ENCODE measurements at regions not wholly inside any gene's neighbourhood (a gene's known extent, or its start where the extent isn't known, plus 50 kb on each side); places are given as distances from the start of the nearest gene placed in this dataset.

- in situ Hi-C loops (cut with MboI; ENCODE audit: low sequenced_read_pairs) (no loop called here), intact Hi-C loops (cut with micrococcal nuclease) (no loop called here), dilution Hi-C loops (cut with HindIII; ENCODE audit: low sequenced_read_pairs, unreplicated experiment) (no loop called here)
- Histone ChIP-seq H3K4me1 (ENCODE audit: control insufficient read depth, insufficient read depth, low read length) (no peaks in the 10 kb centered on the region), H2BK20ac (ENCODE audit: low read depth, low read length) (no peak overlapping the region), H3K27ac (ENCODE audit: insufficient read depth, low read length) (no peak overlapping the region), H4K91ac (ENCODE audit: insufficient read depth, low read depth, low read length) (no peak overlapping the region), H3K9ac (ENCODE audit: low read depth, low read length) (no peak overlapping the region), H3K79me1 (ENCODE audit: low read depth in 1 of 2, low read length in 2 of 2) (no peaks in the 10 kb centered on the region), H3K4me3 (ENCODE audit: insufficient read depth, low read depth, low read length) (no peak overlapping the region), H3K4me2 (ENCODE audit: low read depth, low read length) (no peak overlapping the region), H3K4ac (ENCODE audit: low read depth, low read length) (no peak overlapping the region), H4K5ac (ENCODE audit: low read depth, low read length) (no peak overlapping the region), H3K18ac (ENCODE audit: low read depth, low read length) (no peak overlapping the region), H3K9me1 (ENCODE audit: insufficient read depth, low read length) (no peaks in the 10 kb centered on the region), H4K8ac (ENCODE audit: low read depth in 2 of 2, low read length in 2 of 2) (no peak overlapping the region), H2AFZ (replicated peaks; ENCODE audit: low read length, poor library complexity) (no peak overlapping the region), H2BK5ac (ENCODE audit: low read depth, low read length, poor library complexity, severe bottlenecking) (no peak overlapping the region), H2BK15ac (ENCODE audit: low read depth, low read length) (no peak overlapping the region), H3K56ac (ENCODE audit: extremely low read depth, insufficient read depth, low read length) (no peak overlapping the region), H2AK9ac (replicated peaks; ENCODE audit: low read depth, low read length, poor library complexity) (no peak overlapping the region), H3K27me3 (ENCODE audit: control insufficient read depth, insufficient read depth, low read length) (no peaks in the 10 kb centered on the region; the same call in 1 of the 2 replicates), H2BK120ac (ENCODE audit: low read depth, low read length) (no peak overlapping the region), H3K36me3 (ENCODE audit: control insufficient read depth, insufficient read depth, low read length) (no peaks in the 10 kb centered on the region), H2AK5ac (ENCODE audit: low read depth, low read length) (no peak overlapping the region), H3K9me3 (ENCODE audit: control insufficient read depth, insufficient read depth, low read length) (peaks cover 4% of the 10 kb centered on the region; the same call in 1 of the 2 replicates), H4K20me1 (ENCODE audit: insufficient read depth, low read length) (no peaks in the 10 kb centered on the region), H3K23ac (ENCODE audit: low read depth, low read length) (no peak overlapping the region), H3K14ac (replicated peaks; ENCODE audit: low read depth, low read length) (no peak overlapping the region)
- POLR2A ChIA-PET (ENCODE audit: unreplicated experiment): no interaction called here
- no peak for TF ChIP-seq RCOR1 (IDR thresholded peaks at IDR 0.05; ENCODE audit: insufficient replicate concordance, low read length)
- WGBS, 2 experiments (ENCODE audit: extremely low coverage in 2 of 2, insufficient read length in 1 of 2): 75% methylated on average over 1 of the region's 4 CpGs; no CpG with 5 or more reads in 1 of the 2 experiments
- DNase-seq (no peak), ATAC-seq (ENCODE audit: low read depth) (no peak)
- BruUV-seq (replicated peaks): no TSS peak
- CTCF ChIA-PET: interaction anchor here (0.6 kb wide), 1 partner anchor 643 kb away, joined by 4 read pairs; no protein-coding TSS in a partner anchor
Measured at GRCh38 chr6:147722158-147722557, 213.7 kb downstream of the SAMD5 start.

Data from IMR-90 (cell line).